Trophoblast cell (in vitro differentiated cells and primary cell): ENCODE measurements at regions not wholly inside any gene's neighbourhood (a gene's known extent, or its start where the extent isn't known, plus 50 kb on each side); places are given as distances from the start of the nearest gene placed in this dataset.

Source experiments
- DNase-seq, 2 donors: peaks; one replicate each; pipeline ENCODE4 v3.0.0-alpha.2; 2016
- H2AFZ ChIP-seq: 2 replicates; pipeline ENCODE4 v1.6.1; 2013; ENCODE audit warnings: low read length, moderate library complexity, mild to moderate bottlenecking; ENCODE audit not compliant: insufficient read depth, poor library complexity
- H2AK5ac ChIP-seq: 2 replicates; pipeline ENCODE4 v1.6.1; 2013; ENCODE audit warnings: mild to moderate bottlenecking, low read length
- H2BK120ac ChIP-seq: 2 replicates; pipeline ENCODE4 v1.6.1; 2013; ENCODE audit warnings: low read length, mild to moderate bottlenecking, moderate library complexity; ENCODE audit not compliant: insufficient read depth, poor library complexity
- H2BK12ac ChIP-seq: 2 replicates; pipeline ENCODE4 v1.6.1; 2013; ENCODE audit warnings: mild to moderate bottlenecking, low read length, moderate library complexity
- H2BK5ac ChIP-seq: 2 replicates; pipeline ENCODE4 v1.6.1; 2013; ENCODE audit warnings: low read length, low read depth, moderate library complexity, mild to moderate bottlenecking; ENCODE audit not compliant: poor library complexity
- H3K14ac ChIP-seq: 2 replicates; pipeline ENCODE4 v1.6.1; 2013; ENCODE audit warnings: mild to moderate bottlenecking, low read length
- H3K18ac ChIP-seq: 2 replicates; pipeline ENCODE4 v1.6.1; 2013; ENCODE audit warnings: mild to moderate bottlenecking, low read length
- H3K23ac ChIP-seq: 2 replicates; pipeline ENCODE4 v1.6.1; 2013; ENCODE audit warnings: low read length
- H3K27ac ChIP-seq: 2 replicates; pipeline ENCODE4 v1.5.1; 2013; ENCODE audit warnings: low read depth, mild to moderate bottlenecking, inconsistent platforms, low read length, moderate library complexity
- H3K27me3 ChIP-seq: 2 replicates; pipeline ENCODE4 v1.6.1; 2013; ENCODE audit warnings: inconsistent platforms, mild to moderate bottlenecking, low read length, moderate library complexity; ENCODE audit not compliant: insufficient read depth
- H3K36me3 ChIP-seq, 2 experiments: 1 replicate in 1 of 2; 2 replicates in 1 of 2; pipeline ENCODE4 v1.6.1; 2013; ENCODE audit warnings: low read length in 2 of 2, mild to moderate bottlenecking in 2 of 2, moderate library complexity in 1 of 2; ENCODE audit not compliant: insufficient read depth in 2 of 2, control insufficient read depth in 1 of 2
- H3K4ac ChIP-seq: 2 replicates; pipeline ENCODE4 v1.6.1; 2013; ENCODE audit warnings: low read depth, mild to moderate bottlenecking, low read length, moderate library complexity
- H3K4me1 ChIP-seq, 2 experiments: 1 replicate in 1 of 2; 2 replicates in 1 of 2; pipeline ENCODE4 v1.6.1; 2013; ENCODE audit warnings: low read length in 2 of 2, mild to moderate bottlenecking in 2 of 2, moderate library complexity in 1 of 2; ENCODE audit not compliant: insufficient read depth in 2 of 2, control insufficient read depth in 1 of 2
- H3K4me2 ChIP-seq: 2 replicates; pipeline ENCODE4 v1.6.1; 2013; ENCODE audit warnings: inconsistent platforms, mild to moderate bottlenecking, low read length, moderate library complexity
- H3K4me3 ChIP-seq: 2 replicates; pipeline ENCODE4 v1.5.1; 2013; ENCODE audit warnings: mild to moderate bottlenecking, low read depth, low read length, inconsistent platforms
- H3K79me1 ChIP-seq: one replicate; pipeline ENCODE4 v1.6.1; 2013; ENCODE audit warnings: low read length
- H3K79me2 ChIP-seq: 2 replicates; pipeline ENCODE4 v1.6.1; 2013; ENCODE audit warnings: low read length, mild to moderate bottlenecking; ENCODE audit not compliant: control insufficient read depth, insufficient read depth, poor library complexity
- H3K9ac ChIP-seq: 2 replicates; pipeline ENCODE4 v1.6.1; 2013; ENCODE audit warnings: mild to moderate bottlenecking, low read length
- H3K9me3 ChIP-seq: 2 replicates; pipeline ENCODE4 v1.6.1; 2013; ENCODE audit warnings: low read depth, mild to moderate bottlenecking, control low read depth, inconsistent platforms, low read length; ENCODE audit not compliant: insufficient read depth
- H4K12ac ChIP-seq: 2 replicates; pipeline ENCODE4 v1.6.1; 2013; ENCODE audit warnings: low read depth, mild to moderate bottlenecking, low read length, moderate library complexity
- H4K8ac ChIP-seq: 2 replicates; pipeline ENCODE4 v1.6.1; 2013; ENCODE audit warnings: low read depth, mild to moderate bottlenecking, low read length, moderate library complexity
- H4K91ac ChIP-seq: one replicate; pipeline ENCODE4 v1.6.1; 2013; ENCODE audit warnings: low read depth, mild to moderate bottlenecking, low read length, moderate library complexity
- WGBS: extraction: QIAGEN DNeasy Blood & Tissue Kit; methylation state at CpG from one replicate; pipeline ENCODE4 v1.1.7; 2013; ENCODE audit warnings: missing lambda C conversion rate; ENCODE audit not compliant: insufficient read length, insufficient coverage; ENCODE audit errors: extremely low coverage; 5-methylcytosine and 5-hydroxymethylcytosine counted together

DNA sequence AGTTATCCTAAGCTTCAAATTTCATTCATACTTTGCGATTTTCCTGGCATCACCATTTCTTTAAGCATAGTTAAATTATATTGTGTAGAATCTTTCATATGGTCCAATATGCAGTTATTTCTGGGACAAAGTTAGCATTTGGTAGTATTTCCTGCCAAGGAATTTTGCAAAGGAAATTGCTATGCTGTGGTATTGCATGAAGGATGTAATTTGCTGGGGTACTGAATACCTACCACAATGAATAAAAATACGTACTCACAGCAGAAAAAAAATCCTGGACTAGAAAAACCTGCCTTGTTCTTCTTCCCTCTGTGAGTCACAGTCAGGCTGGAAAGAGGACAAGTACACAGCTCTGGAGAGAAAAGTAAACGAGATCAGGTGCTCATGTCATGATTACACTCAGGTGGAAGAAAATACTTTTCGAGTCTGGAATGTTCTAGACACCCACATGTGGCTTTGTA, 241.2 kb downstream of the PTBP2 start:
- H2BK5ac ChIP-seq: no peak overlapping the region
- no peaks in the 10 kb centered on the region for H3K27me3 ChIP-seq
- no peak overlapping the region for H3K4ac ChIP-seq
- no peak overlapping the region for H3K27ac ChIP-seq
- H3K36me3 ChIP-seq: no peaks in the 10 kb centered on the region
- no peak overlapping the region for H4K8ac ChIP-seq
- no peak overlapping the region for H2AK5ac ChIP-seq
- H3K4me1 ChIP-seq: no peaks in the 10 kb centered on the region
- no peak overlapping the region for H2AFZ ChIP-seq
- WGBS: no CpG with 5 or more reads among the region's 4 CpGs
- no peak overlapping the region for H4K91ac ChIP-seq
- H3K79me1 ChIP-seq: no peaks in the 10 kb centered on the region
- H3K4me3 ChIP-seq: no peak overlapping the region
- DNase-seq: peak in 1 of 2 donors; percentile 1
- no peaks in the 10 kb centered on the region for H3K9me3 ChIP-seq
- H2BK12ac ChIP-seq: no peak overlapping the region
- no peak overlapping the region for H4K12ac ChIP-seq
- H3K79me2 ChIP-seq: no peaks in the 10 kb centered on the region
- no peak overlapping the region for H3K23ac ChIP-seq
- no peak overlapping the region for H3K4me2 ChIP-seq
- no peak overlapping the region for H3K9ac ChIP-seq
- H3K18ac ChIP-seq: no peak overlapping the region
- no peak overlapping the region for H3K14ac ChIP-seq
- no peak overlapping the region for H2BK120ac ChIP-seq

DNA sequence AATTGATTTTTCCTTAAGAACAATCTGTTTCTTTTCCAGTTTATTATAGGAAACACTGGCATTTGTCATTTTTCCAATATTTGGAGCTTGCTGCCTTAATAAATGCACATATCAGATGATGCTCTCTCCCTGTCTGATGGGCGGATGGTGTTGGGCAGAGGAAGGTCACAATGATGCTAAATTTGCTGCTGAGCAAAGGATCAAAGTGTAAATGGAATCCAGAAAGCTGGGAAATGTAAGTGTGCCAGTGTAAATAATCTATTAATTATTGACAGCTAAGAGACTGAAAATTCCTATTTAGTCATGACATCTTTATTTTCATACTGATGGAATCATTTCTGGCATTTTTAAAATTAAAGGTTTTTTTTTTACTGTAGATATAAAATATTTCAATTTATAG, 243.2 kb downstream of the PTBP2 start:
- Histone ChIP-seq H3K36me3 (no peaks in the 10 kb centered on the region), H2BK120ac (no peak overlapping the region), H3K4ac (no peak overlapping the region), H3K27me3 (no peaks in the 10 kb centered on the region), H3K4me1 (no peaks in the 10 kb centered on the region), H3K14ac (no peak overlapping the region), H2BK12ac (no peak overlapping the region), H4K8ac (no peak overlapping the region), H3K9me3 (no peaks in the 10 kb centered on the region), H2AK5ac (no peak overlapping the region), H2AFZ (no peak overlapping the region), H3K79me2 (no peaks in the 10 kb centered on the region), H4K12ac (no peak overlapping the region), H3K4me2 (no peak overlapping the region), H3K23ac (no peak overlapping the region), H3K18ac (no peak overlapping the region), H3K9ac (no peak overlapping the region), H4K91ac (no peak overlapping the region), H3K4me3 (no peak overlapping the region), H2BK5ac (no peak overlapping the region), H3K79me1 (no peaks in the 10 kb centered on the region), H3K27ac (no peak overlapping the region)
- WGBS: no CpG with 5 or more reads among the region's 1 CpG
- DNase-seq: no peak

DNA sequence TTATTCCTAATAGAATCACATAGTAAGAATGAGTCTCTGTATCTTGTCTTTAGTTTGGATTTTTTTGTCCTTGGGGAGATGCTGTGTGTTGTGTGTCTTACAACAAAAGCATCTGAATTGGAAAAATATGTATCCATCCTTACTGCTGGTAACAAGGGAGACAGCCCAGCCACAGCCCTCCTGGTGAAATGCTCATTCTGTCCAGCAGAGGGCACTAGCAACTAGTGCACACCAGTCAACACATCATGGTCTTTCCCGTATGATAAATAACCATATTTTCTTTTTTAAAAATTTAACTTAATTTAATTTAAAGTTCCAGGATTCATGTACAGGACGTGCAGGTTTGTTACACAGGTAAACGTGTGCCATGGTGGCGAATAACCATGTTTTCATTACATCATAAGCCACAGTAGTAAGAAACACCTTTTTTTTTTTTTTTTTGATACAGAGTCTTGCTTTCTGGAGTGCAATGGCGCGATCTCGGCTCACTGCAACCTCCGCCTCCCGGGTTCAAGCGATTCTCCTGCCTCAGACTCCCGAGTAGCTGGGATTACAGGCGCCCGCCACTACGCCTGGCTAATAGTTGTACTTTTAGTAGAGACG, 245.1 kb downstream of the PTBP2 start:
- Histone ChIP-seq H3K4ac (no peak overlapping the region), H4K8ac (no peak overlapping the region), H4K91ac (no peak overlapping the region), H3K27me3 (no peaks in the 10 kb centered on the region), H3K14ac (no peak overlapping the region), H3K79me1 (no peaks in the 10 kb centered on the region), H3K9me3 (no peaks in the 10 kb centered on the region), H3K4me2 (no peak overlapping the region), H3K4me1 (no peaks in the 10 kb centered on the region), H3K9ac (no peak overlapping the region), H3K4me3 (no peak overlapping the region), H2AK5ac (no peak overlapping the region), H4K12ac (no peak overlapping the region), H2AFZ (no peak overlapping the region), H3K23ac (no peak overlapping the region), H2BK12ac (no peak overlapping the region), H2BK120ac (no peak overlapping the region), H3K18ac (no peak overlapping the region), H3K79me2 (no peaks in the 10 kb centered on the region), H3K27ac (no peak overlapping the region), H3K36me3 (no peaks in the 10 kb centered on the region), H2BK5ac (no peak overlapping the region)
- WGBS: no CpG with 5 or more reads among the region's 15 CpGs
- peak; percentile 72 to 88 for DNase-seq

DNA sequence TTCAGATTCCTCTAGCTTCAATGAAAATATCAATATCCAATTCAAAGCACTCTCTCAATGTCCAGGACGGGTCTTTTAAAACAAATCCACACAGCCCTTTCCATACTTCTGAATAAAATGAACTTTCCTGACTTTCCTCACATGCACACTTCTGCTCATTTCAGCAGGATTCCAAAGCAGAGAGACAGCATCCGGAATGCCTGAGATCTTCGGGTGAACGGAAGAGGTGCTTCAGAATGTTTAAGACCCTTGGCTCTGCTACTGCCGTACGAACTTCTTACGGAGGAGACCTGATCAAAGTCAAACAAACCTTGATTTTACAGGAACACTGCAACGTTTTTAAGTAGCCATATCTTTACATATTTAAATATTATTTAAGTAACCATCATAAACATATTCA, 245.7 kb downstream of the PTBP2 start:
- no peak overlapping the region for H3K14ac ChIP-seq
- H4K12ac ChIP-seq: no peak overlapping the region
- H2AFZ ChIP-seq: no peak overlapping the region
- no peak overlapping the region for H2BK12ac ChIP-seq
- no peaks in the 10 kb centered on the region for H3K79me2 ChIP-seq
- H3K4me1 ChIP-seq: no peaks in the 10 kb centered on the region
- no peaks in the 10 kb centered on the region for H3K9me3 ChIP-seq
- H2BK120ac ChIP-seq: no peak overlapping the region
- no CpG with 5 or more reads among the region's 8 CpGs for WGBS
- no peak overlapping the region for H3K18ac ChIP-seq
- H3K36me3 ChIP-seq: no peaks in the 10 kb centered on the region
- H2BK5ac ChIP-seq: no peak overlapping the region
- no peak overlapping the region for H4K91ac ChIP-seq
- H3K4me2 ChIP-seq: no peak overlapping the region
- H3K4me3 ChIP-seq: no peak overlapping the region
- H3K27me3 ChIP-seq: no peaks in the 10 kb centered on the region
- H3K9ac ChIP-seq: no peak overlapping the region
- no peak overlapping the region for H2AK5ac ChIP-seq
- H3K27ac ChIP-seq: no peak overlapping the region
- no peak overlapping the region for H4K8ac ChIP-seq
- DNase-seq: no peak
- H3K79me1 ChIP-seq: no peaks in the 10 kb centered on the region
- H3K23ac ChIP-seq: no peak overlapping the region
- H3K4ac ChIP-seq: no peak overlapping the region
